ENCODE measurements at regions not wholly inside any gene's neighbourhood (a gene's known extent, or its start where the extent isn't known, plus 50 kb on each side); places are given as distances from the start of the nearest gene placed in this dataset.

GRCh38 chr17:13113821-13114525 lies 96.1 kb upstream of the ELAC2 start:
- Histone ChIP-seq H3K4me3 (no peak overlapping the region), H3K4me1 (peaks cover 0 to 5% (median 0%) of the 10 kb centered on the region in 6 donors), H3K9me3 (no peaks in the 10 kb centered on the region), H3K36me3 (no peaks in the 10 kb centered on the region), H3K27me3 (replicated peaks in 1 of 7) (peaks cover 0 to 22% (median 0%) of the 10 kb centered on the region in 7 donors), H3K27ac (no peak overlapping the region)
- TF ChIP-seq CTCF (IDR thresholded peaks at IDR 0.05 in 8 of 11, conservative IDR thresholded peaks at IDR 0.05 in 3 of 11): no peak
- TF ChIP-seq POLR2A (IDR thresholded peaks at IDR 0.05): no peak
- no peak for TF ChIP-seq POLR2AphosphoS5 (IDR thresholded peaks at IDR 0.05)
- 78 to 82% (median 80%) methylated on average over 16 of the region's 16 CpGs for WGBS, 5 donors
- intact Hi-C loops (cut with DNase I; ENCODE audit: low total_unique reads): no loop called here
- no peak for DNase-seq

- Histone ChIP-seq H3K36me3 (no peaks in the 10 kb centered on the region), H3K4me3 (no peak overlapping the region), H3K27me3 (replicated peaks in 1 of 7) (peaks cover 0 to 4% (median 0%) of the 10 kb centered on the region in 7 donors), H3K27ac (no peak overlapping the region), H3K9me3 (peaks cover 0 to 6% (median 2%) of the 10 kb centered on the region in 8 donors), H3K4me1 (no peaks in the 10 kb centered on the region)
- 91 to 98% (median 91%) methylated on average over 12 of the region's 12 CpGs for WGBS, 5 donors
- TF ChIP-seq POLR2AphosphoS5 (IDR thresholded peaks at IDR 0.05): no peak
- no peak for TF ChIP-seq POLR2A (IDR thresholded peaks at IDR 0.05)
- TF ChIP-seq CTCF (IDR thresholded peaks at IDR 0.05 in 8 of 11, conservative IDR thresholded peaks at IDR 0.05 in 3 of 11): no peak
- no peak for DNase-seq
- intact Hi-C loops (cut with DNase I; ENCODE audit: low total_unique reads): no loop called here
These were observed 89.9 kb upstream of the ELAC2 start for GRCh38 chr17:13107676-13108235.

GRCh38 chr17:13106171-13106570 lies 88.3 kb upstream of the ELAC2 start:
- Histone ChIP-seq H3K27ac (no peak overlapping the region), H3K36me3 (no peaks in the 10 kb centered on the region), H3K9me3 (peaks cover 0 to 22% (median 11%) of the 10 kb centered on the region in 8 donors), H3K4me3 (no peak overlapping the region), H3K27me3 (replicated peaks in 1 of 7) (no peaks in the 10 kb centered on the region), H3K4me1 (no peaks in the 10 kb centered on the region)
- intact Hi-C loops (cut with DNase I; ENCODE audit: low total_unique reads): no loop called here
- 72 to 88% (median 82%) methylated on average over 5 of the region's 5 CpGs for WGBS, 5 donors
- TF ChIP-seq CTCF (IDR thresholded peaks at IDR 0.05 in 8 of 11, conservative IDR thresholded peaks at IDR 0.05 in 3 of 11) (no peak), POLR2A (IDR thresholded peaks at IDR 0.05) (no peak), POLR2AphosphoS5 (IDR thresholded peaks at IDR 0.05) (no peak)
- no peak for DNase-seq

GRCh38 chr17:13104576-13104975 lies 86.7 kb upstream of the ELAC2 start:
- 82 to 92% (median 87%) methylated on average over 3 of the region's 3 CpGs for WGBS, 5 donors
- Histone ChIP-seq H3K9me3 (peaks cover 0 to 22% (median 11%) of the 10 kb centered on the region in 8 donors), H3K27ac (no peak overlapping the region), H3K36me3 (no peaks in the 10 kb centered on the region), H3K4me1 (no peaks in the 10 kb centered on the region), H3K27me3 (replicated peaks in 1 of 7) (no peaks in the 10 kb centered on the region), H3K4me3 (no peak overlapping the region)
- intact Hi-C loops (cut with DNase I; ENCODE audit: low total_unique reads): no loop called here
- no peak for DNase-seq
- TF ChIP-seq POLR2A (IDR thresholded peaks at IDR 0.05): no peak
- no peak for TF ChIP-seq CTCF (IDR thresholded peaks at IDR 0.05 in 8 of 11, conservative IDR thresholded peaks at IDR 0.05 in 3 of 11)
- TF ChIP-seq POLR2AphosphoS5 (IDR thresholded peaks at IDR 0.05): no peak

All from spleen (tissue), 11 donors.